HEK293 (cell line): ENCODE measurements at regions not wholly inside any gene's neighbourhood (a gene's known extent, or its start where the extent isn't known, plus 50 kb on each side); places are given as distances from the start of the nearest gene placed in this dataset.
A peak's percentile ranks its signal among the peaks of the same experiment; 100 is the strongest.

ENCODE experiments used
- CTCF ChIA-PET: fragments of 350-600 bp; formaldehyde crosslinking; extraction: SDS; loops from one replicate; lab custom pipeline; 2021; ENCODE audit warnings: antibody characterized with exemption; lab: Yijun Ruan, JAX
- POLR2A ChIA-PET: fragments of 300-600 bp; formaldehyde crosslinking; extraction: SDS; loops from one replicate; lab custom pipeline; 2020; ENCODE audit warnings: antibody characterized with exemption, inconsistent platforms; lab: Yijun Ruan, JAX
- H3K27ac ChIP-seq: fragments of 200-500 bp; sonication (Bioruptor generic); 2 replicates; pipeline ENCODE4 v1.5.1; 2014; ENCODE audit warnings: low read depth, low read length, control low read depth, inconsistent platforms; ENCODE audit errors: extremely low read depth
- H3K36me3 ChIP-seq, 2 experiments: fragments of 200-500 bp in 1 of 2; sonication (Bioruptor generic) in 1 of 2; 1 replicate in 1 of 2; 2 replicates in 1 of 2; pipeline ENCODE4 v1.5.1; 2014 to 2017; ENCODE audit warnings: inconsistent platforms in 2 of 2, low read length in 2 of 2; ENCODE audit not compliant: control insufficient read depth in 2 of 2, insufficient read depth in 1 of 2
- H3K4me1 ChIP-seq: fragments of 200-500 bp; sonication (Bioruptor generic); 2 replicates; pipeline ENCODE4 v1.5.1; 2014; ENCODE audit warnings: mild to moderate bottlenecking, low read length, inconsistent platforms; ENCODE audit not compliant: control insufficient read depth, insufficient read depth
- H3K4me3 ChIP-seq: 2 replicates; pipeline ENCODE4 v1.5.1; 2011; ENCODE audit warnings: low read depth, mild to moderate bottlenecking, control low read depth, low read length, moderate library complexity
- H3K9me3 ChIP-seq: fragments of 200-500 bp; sonication (Bioruptor generic); 2 replicates; pipeline ENCODE4 v1.5.1; 2014; ENCODE audit warnings: low read depth, low read length, inconsistent platforms; ENCODE audit not compliant: control insufficient read depth, insufficient read depth
- EGR2 ChIP-seq: fragments of 450-650 bp; formaldehyde crosslinking; IDR thresholded peaks from 2 replicates; pipeline ENCODE4 v1.5.1; 2016; ENCODE audit warnings: low read depth, missing biosample characterization, missing genetic modification characterization
- FEZF1 ChIP-seq: fragments of 450-650 bp; formaldehyde crosslinking; IDR thresholded peaks from 2 replicates; pipeline ENCODE4 v1.5.1; 2016; ENCODE audit warnings: missing biosample characterization, missing genetic modification characterization
- KLF1 ChIP-seq: fragments of 450-650 bp; formaldehyde crosslinking; IDR thresholded peaks from 2 replicates; pipeline ENCODE4 v1.5.1; 2016; ENCODE audit warnings: missing biosample characterization, missing genetic modification characterization
- MYNN ChIP-seq: fragments of 450-650 bp; formaldehyde crosslinking; IDR thresholded peaks from 2 replicates; pipeline ENCODE4 v1.5.1; 2016; ENCODE audit warnings: missing biosample characterization, missing genetic modification characterization, borderline replicate concordance
- OSR2 ChIP-seq: fragments of 450-650 bp; formaldehyde crosslinking; IDR thresholded peaks from 2 replicates; pipeline ENCODE4 v1.5.1; 2016; ENCODE audit warnings: missing biosample characterization, missing genetic modification characterization
- SP7 ChIP-seq: fragments of 450-650 bp; formaldehyde crosslinking; IDR thresholded peaks from 2 replicates; pipeline ENCODE4 v1.5.1; 2016; ENCODE audit warnings: missing biosample characterization, missing genetic modification characterization
- ZFHX2 ChIP-seq: fragments of 450-650 bp; formaldehyde crosslinking; conservative IDR thresholded peaks from 2 replicates; pipeline ENCODE4 v1.5.1; 2016; ENCODE audit warnings: missing biosample characterization, missing genetic modification characterization
- ZIC2 ChIP-seq: fragments of 450-650 bp; formaldehyde crosslinking; IDR thresholded peaks from 2 replicates; pipeline ENCODE4 v1.5.1; 2016; ENCODE audit warnings: missing biosample characterization, missing genetic modification characterization
- ZNF112 ChIP-seq: fragments of 450-650 bp; formaldehyde crosslinking; IDR thresholded peaks from 2 replicates; pipeline ENCODE4 v1.5.0; 2017; ENCODE audit warnings: missing biosample characterization, missing genetic modification characterization
- ZNF169 ChIP-seq: fragments of 450-650 bp; formaldehyde crosslinking; IDR thresholded peaks from 2 replicates; pipeline ENCODE4 v1.5.1; 2016; ENCODE audit warnings: missing biosample characterization, missing genetic modification characterization
- ZNF239 ChIP-seq: fragments of 450-650 bp; formaldehyde crosslinking; IDR thresholded peaks from 2 replicates; pipeline ENCODE4 v1.5.1; 2016; ENCODE audit warnings: missing biosample characterization, missing genetic modification characterization
- ZNF544 ChIP-seq: fragments of 450-650 bp; formaldehyde crosslinking; IDR thresholded peaks from 2 replicates; pipeline ENCODE4 v1.5.0; 2017; ENCODE audit warnings: missing biosample characterization, missing genetic modification characterization
- ZNF561 ChIP-seq: fragments of 450-650 bp; IDR thresholded peaks from 2 replicates; pipeline ENCODE4 v1.5.1; 2018; ENCODE audit warnings: missing biosample characterization, missing genetic modification characterization, borderline replicate concordance
- ZNF610 ChIP-seq: fragments of 450-650 bp; formaldehyde crosslinking; IDR thresholded peaks from 2 replicates; pipeline ENCODE4 v1.5.1; 2016; ENCODE audit warnings: missing biosample characterization, missing genetic modification characterization, borderline replicate concordance
- TF ChIP-seq, protein P1 (sequence below): fragments of 450-650 bp; formaldehyde crosslinking; IDR thresholded peaks from 2 replicates; pipeline ENCODE4 v1.5.1; 2016; ENCODE audit warnings: missing biosample characterization, missing genetic modification characterization
- TF ChIP-seq, protein P2 (sequence below): fragments of 450-650 bp; formaldehyde crosslinking; IDR thresholded peaks from 2 replicates; pipeline ENCODE4 v1.5.1; 2017; ENCODE audit warnings: missing biosample characterization, missing genetic modification characterization
- TF ChIP-seq, protein P3 (sequence below): fragments of 450-650 bp; IDR thresholded peaks from 2 replicates; pipeline ENCODE4 v1.5.1; 2018; ENCODE audit warnings: missing biosample characterization, missing genetic modification characterization
- TF ChIP-seq, protein P4 (sequence below): fragments of 450-650 bp; formaldehyde crosslinking; IDR thresholded peaks from 2 replicates; pipeline ENCODE4 v1.5.1; 2016; ENCODE audit warnings: missing biosample characterization, missing genetic modification characterization
- TF ChIP-seq, protein P5 (sequence below): fragments of 450-650 bp; formaldehyde crosslinking; IDR thresholded peaks from 2 replicates; pipeline ENCODE4 v1.5.1; 2016; ENCODE audit warnings: missing biosample characterization, missing genetic modification characterization, low read depth

DNA sequence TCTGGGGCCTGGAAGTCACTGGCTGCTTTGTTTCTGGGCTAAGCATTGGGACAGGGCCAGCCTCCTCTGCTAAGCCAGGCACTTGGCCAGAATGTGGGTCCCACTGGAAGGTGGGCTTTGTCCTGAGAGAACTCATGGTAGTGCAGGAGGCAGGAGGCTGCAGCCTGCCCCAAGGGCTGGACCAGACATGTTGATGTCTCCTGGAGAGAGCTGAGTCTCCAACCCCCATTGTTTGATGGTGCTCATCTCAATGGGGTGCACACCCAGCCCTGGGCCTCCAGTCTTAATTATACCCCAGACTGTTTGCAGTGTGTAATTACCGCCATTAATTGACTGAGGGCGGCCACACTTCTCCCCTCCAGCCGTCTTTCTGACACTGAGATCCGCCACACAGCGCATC is 220.5 kb upstream of the PMEPA1 start (continued):
- TF ChIP-seq, protein P1, sequence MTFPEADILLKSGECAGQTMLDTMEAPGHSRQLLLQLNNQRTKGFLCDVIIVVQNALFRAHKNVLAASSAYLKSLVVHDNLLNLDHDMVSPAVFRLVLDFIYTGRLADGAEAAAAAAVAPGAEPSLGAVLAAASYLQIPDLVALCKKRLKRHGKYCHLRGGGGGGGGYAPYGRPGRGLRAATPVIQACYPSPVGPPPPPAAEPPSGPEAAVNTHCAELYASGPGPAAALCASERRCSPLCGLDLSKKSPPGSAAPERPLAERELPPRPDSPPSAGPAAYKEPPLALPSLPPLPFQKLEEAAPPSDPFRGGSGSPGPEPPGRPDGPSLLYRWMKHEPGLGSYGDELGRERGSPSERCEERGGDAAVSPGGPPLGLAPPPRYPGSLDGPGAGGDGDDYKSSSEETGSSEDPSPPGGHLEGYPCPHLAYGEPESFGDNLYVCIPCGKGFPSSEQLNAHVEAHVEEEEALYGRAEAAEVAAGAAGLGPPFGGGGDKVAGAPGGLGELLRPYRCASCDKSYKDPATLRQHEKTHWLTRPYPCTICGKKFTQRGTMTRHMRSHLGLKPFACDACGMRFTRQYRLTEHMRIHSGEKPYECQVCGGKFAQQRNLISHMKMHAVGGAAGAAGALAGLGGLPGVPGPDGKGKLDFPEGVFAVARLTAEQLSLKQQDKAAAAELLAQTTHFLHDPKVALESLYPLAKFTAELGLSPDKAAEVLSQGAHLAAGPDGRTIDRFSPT (tag by site-specific recombination) = no peak
- TF ChIP-seq OSR2 = no peak
- TF ChIP-seq SP7 = peak; percentile 99
- TF ChIP-seq KLF1 (tag by site-specific recombination) = no peak

DNA sequence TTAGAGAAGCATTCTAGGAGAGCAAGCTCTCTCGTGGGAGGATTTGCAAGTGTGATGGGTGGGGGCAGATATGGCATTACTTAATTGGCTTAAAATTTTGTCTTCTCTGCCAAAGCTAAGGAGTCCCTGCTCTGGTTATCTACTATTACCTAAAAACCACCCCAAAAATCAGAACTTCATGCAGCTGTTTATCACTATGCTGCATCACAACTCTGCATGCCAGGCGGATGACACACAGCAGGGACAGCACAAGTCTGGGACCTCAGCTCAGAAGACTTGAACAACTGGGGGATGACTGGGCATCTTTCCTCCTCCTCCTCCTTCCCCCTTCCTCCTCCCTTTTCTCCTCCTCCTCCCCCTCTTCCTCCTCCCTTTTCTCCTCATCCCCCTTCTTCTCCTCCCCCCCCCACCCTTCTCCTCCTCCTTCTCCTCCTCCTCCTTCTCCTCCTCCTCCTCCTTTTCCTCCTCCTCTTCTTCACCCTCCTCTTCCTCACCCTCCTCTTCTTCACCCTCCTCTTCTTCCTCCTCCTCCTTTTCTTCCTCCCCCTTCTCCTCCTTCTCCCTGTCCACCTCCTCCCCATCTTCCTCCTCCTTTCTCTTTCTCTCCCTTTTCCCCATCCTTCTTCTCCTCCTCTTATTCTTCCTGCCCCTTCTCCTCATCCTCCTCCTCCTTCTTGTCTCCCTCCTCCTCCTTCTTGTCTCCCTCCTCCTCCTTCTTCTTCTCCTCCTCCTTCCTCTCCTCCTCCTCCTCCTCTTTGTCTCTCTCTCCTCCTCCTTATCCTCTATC is 218.6 kb upstream of the PMEPA1 start:
- POLR2A ChIA-PET = no interaction called here
- TF ChIP-seq, protein P2, sequence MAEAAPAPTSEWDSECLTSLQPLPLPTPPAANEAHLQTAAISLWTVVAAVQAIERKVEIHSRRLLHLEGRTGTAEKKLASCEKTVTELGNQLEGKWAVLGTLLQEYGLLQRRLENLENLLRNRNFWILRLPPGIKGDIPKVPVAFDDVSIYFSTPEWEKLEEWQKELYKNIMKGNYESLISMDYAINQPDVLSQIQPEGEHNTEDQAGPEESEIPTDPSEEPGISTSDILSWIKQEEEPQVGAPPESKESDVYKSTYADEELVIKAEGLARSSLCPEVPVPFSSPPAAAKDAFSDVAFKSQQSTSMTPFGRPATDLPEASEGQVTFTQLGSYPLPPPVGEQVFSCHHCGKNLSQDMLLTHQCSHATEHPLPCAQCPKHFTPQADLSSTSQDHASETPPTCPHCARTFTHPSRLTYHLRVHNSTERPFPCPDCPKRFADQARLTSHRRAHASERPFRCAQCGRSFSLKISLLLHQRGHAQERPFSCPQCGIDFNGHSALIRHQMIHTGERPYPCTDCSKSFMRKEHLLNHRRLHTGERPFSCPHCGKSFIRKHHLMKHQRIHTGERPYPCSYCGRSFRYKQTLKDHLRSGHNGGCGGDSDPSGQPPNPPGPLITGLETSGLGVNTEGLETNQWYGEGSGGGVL = 0 out of 2 replicates have a peak, but pooled peaks have one; percentile 16
- TF ChIP-seq FEZF1 (tag by site-specific recombination) = no peak
- no peak for TF ChIP-seq ZNF239 (tag by site-specific recombination)
- TF ChIP-seq, protein P3, sequence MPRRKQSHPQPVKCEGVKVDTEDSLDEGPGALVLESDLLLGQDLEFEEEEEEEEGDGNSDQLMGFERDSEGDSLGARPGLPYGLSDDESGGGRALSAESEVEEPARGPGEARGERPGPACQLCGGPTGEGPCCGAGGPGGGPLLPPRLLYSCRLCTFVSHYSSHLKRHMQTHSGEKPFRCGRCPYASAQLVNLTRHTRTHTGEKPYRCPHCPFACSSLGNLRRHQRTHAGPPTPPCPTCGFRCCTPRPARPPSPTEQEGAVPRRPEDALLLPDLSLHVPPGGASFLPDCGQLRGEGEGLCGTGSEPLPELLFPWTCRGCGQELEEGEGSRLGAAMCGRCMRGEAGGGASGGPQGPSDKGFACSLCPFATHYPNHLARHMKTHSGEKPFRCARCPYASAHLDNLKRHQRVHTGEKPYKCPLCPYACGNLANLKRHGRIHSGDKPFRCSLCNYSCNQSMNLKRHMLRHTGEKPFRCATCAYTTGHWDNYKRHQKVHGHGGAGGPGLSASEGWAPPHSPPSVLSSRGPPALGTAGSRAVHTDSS (tag by site-specific recombination) = peak; percentile 83
- TF ChIP-seq EGR2 (tag by site-specific recombination) = peak; percentile 92
- peak; percentile 40 for TF ChIP-seq ZFHX2 (tag by site-specific recombination)
- TF ChIP-seq, all 188 proteins: peak for 4
- Histone ChIP-seq H3K4me3 (no peak overlapping the region), H3K36me3 (no peaks in the 10 kb centered on the region), H3K27ac (no peak overlapping the region), H3K4me1 (no peaks in the 10 kb centered on the region), H3K9me3 (no peaks in the 10 kb centered on the region)
- CTCF ChIA-PET = no interaction called here

DNA sequence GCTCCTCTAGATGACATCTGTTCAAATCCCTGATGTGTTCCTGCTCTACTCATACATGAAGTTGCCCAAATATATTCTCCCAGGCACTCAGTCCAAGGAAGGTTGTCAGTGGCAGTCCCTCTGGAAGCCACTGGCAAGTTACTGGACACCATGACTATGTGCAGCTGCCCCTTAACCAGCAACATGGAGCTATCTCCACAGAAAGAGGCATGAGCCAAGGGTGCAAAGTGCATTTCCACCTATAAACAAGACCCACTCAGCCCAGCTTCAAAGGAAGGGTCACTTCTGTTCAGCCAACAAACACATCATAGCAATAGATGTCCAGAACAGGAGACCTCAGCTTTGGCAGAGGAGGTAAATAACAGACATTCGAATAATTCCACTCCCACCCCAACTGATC is 217.6 kb upstream of the PMEPA1 start:
- ChIA-PET CTCF (no interaction called here), POLR2A (no interaction called here)
- TF ChIP-seq ZNF239 (tag by site-specific recombination) (no peak), ZNF561 (no peak)
- Histone ChIP-seq H3K27ac (no peak overlapping the region), H3K4me1 (no peaks in the 10 kb centered on the region), H3K36me3 (no peaks in the 10 kb centered on the region), H3K9me3 (no peaks in the 10 kb centered on the region), H3K4me3 (no peak overlapping the region)

DNA sequence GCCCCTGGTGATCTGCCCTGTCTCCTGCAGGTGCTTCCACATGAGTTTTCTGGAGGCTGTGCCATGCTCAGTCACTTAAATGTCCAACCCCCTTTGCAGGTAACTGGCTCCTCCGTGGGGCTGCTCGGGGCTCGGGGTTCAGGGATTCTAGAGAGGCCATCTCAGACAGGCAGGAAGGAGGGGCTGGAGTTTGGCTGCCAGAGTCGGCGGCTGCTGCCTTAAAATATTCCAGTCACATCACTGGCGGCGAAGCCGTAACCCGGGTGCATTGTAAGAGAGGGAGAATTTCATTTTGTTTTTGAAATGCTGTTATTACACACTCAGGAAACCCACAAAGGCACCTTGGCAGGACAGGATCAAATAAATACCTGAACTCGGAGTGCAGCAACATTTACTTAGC is 212.9 kb upstream of the PMEPA1 start:
- H3K27ac ChIP-seq = no peak overlapping the region
- H3K36me3 ChIP-seq = no peaks in the 10 kb centered on the region
- no peaks in the 10 kb centered on the region for H3K4me1 ChIP-seq
- POLR2A ChIA-PET = no interaction called here
- no peaks in the 10 kb centered on the region for H3K9me3 ChIP-seq
- no peak overlapping the region for H3K4me3 ChIP-seq
- CTCF ChIA-PET = interaction anchor here (0.6 kb wide), 1 partner anchor 35 kb away, joined by 3 read pairs; no protein-coding TSS in a partner anchor
- no peak for TF ChIP-seq SP7
- TF ChIP-seq ZNF544 (tag by site-specific recombination) = no peak
- TF ChIP-seq ZNF112 (tag by site-specific recombination) = no peak
- TF ChIP-seq, protein P4, sequence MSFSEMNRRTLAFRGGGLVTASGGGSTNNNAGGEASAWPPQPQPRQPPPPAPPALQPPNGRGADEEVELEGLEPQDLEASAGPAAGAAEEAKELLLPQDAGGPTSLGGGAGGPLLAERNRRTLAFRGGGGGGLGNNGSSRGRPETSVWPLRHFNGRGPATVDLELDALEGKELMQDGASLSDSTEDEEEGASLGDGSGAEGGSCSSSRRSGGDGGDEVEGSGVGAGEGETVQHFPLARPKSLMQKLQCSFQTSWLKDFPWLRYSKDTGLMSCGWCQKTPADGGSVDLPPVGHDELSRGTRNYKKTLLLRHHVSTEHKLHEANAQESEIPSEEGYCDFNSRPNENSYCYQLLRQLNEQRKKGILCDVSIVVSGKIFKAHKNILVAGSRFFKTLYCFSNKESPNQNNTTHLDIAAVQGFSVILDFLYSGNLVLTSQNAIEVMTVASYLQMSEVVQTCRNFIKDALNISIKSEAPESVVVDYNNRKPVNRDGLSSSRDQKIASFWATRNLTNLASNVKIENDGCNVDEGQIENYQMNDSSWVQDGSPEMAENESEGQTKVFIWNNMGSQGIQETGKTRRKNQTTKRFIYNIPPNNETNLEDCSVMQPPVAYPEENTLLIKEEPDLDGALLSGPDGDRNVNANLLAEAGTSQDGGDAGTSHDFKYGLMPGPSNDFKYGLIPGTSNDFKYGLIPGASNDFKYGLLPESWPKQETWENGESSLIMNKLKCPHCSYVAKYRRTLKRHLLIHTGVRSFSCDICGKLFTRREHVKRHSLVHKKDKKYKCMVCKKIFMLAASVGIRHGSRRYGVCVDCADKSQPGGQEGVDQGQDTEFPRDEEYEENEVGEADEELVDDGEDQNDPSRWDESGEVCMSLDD = no peak
- TF ChIP-seq ZNF610 (tag by site-specific recombination) = no peak
- TF ChIP-seq, protein P5, sequence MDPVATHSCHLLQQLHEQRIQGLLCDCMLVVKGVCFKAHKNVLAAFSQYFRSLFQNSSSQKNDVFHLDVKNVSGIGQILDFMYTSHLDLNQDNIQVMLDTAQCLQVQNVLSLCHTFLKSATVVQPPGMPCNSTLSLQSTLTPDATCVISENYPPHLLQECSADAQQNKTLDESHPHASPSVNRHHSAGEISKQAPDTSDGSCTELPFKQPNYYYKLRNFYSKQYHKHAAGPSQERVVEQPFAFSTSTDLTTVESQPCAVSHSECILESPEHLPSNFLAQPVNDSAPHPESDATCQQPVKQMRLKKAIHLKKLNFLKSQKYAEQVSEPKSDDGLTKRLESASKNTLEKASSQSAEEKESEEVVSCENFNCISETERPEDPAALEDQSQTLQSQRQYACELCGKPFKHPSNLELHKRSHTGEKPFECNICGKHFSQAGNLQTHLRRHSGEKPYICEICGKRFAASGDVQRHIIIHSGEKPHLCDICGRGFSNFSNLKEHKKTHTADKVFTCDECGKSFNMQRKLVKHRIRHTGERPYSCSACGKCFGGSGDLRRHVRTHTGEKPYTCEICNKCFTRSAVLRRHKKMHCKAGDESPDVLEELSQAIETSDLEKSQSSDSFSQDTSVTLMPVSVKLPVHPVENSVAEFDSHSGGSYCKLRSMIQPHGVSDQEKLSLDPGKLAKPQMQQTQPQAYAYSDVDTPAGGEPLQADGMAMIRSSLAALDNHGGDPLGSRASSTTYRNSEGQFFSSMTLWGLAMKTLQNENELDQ (tag by site-specific recombination) = no peak
- TF ChIP-seq ZNF169 (tag by site-specific recombination) = no peak
- no peak for TF ChIP-seq ZIC2 (tag by site-specific recombination)
- TF ChIP-seq MYNN (tag by site-specific recombination) = no peak
